ENCODE measurements at regions not wholly inside any gene's neighbourhood (a gene's known extent, or its start where the extent isn't known, plus 50 kb on each side); places are given as distances from the start of the nearest gene placed in this dataset.

DNA sequence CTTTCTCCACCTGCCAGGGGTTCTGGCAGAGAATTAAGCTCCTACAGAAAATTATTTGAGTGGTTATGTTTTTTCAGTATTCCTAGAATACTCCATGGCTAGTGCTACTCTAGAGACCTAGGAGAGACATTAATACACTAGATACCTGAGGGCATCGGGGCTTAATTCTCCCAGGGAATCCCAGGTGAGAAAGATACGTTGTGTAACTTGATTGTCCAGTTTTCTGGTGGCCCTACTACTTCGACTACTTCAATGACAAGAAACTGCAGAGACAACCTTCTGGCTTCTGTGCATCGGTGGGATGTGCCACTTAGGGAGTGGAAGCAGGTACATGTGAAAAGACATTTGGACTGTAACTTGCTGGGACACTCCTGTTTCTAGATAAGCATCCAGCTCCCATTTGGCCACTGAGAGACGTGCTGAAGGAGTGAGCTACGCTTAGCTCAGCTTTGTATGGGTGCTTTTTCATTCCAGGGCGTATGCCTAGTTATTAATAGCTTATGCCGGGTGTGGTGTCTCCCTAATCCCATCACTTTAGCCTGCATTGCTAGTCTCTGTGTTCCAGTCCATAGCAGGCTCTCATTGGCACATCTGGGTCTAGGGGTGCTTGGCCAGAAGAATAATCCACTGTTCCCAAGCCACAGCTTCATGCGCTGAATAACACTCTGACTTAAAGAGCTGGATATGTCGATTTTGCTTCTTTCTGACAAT is 300.7 kb downstream of the SIPA1L2 start:
- H3K9ac ChIP-seq (ENCODE audit: insufficient read length, low read depth): no peak overlapping the region
- H3K4me1 ChIP-seq (ENCODE audit: insufficient read depth, insufficient read length): no peaks in the 10 kb centered on the region
- DNase-seq (ENCODE audit: low read depth, low spot score): no peak
- no peaks in the 10 kb centered on the region for H3K36me3 ChIP-seq (ENCODE audit: insufficient read depth, insufficient read length, low read length)
- no peak overlapping the region for H3K4me3 ChIP-seq (ENCODE audit: insufficient read length, low read depth)
- H3K9me3 ChIP-seq (ENCODE audit: insufficient read depth, low read length): peaks cover 26% of the 10 kb centered on the region; the same call in 1 of the 2 replicates
- no peak for TF ChIP-seq SUZ12 (IDR thresholded peaks at IDR 0.05; ENCODE audit: extremely low read depth, insufficient read depth, insufficient read length)
- TF ChIP-seq YY1 (IDR thresholded peaks at IDR 0.05; ENCODE audit: insufficient read depth, insufficient read length): no peak
- no peak for TF ChIP-seq ZNF274 (IDR thresholded peaks at IDR 0.05; ENCODE audit: low read depth, low read length)
- H3K27me3 ChIP-seq (ENCODE audit: insufficient read depth, insufficient read length): no peaks in the 10 kb centered on the region

DNA sequence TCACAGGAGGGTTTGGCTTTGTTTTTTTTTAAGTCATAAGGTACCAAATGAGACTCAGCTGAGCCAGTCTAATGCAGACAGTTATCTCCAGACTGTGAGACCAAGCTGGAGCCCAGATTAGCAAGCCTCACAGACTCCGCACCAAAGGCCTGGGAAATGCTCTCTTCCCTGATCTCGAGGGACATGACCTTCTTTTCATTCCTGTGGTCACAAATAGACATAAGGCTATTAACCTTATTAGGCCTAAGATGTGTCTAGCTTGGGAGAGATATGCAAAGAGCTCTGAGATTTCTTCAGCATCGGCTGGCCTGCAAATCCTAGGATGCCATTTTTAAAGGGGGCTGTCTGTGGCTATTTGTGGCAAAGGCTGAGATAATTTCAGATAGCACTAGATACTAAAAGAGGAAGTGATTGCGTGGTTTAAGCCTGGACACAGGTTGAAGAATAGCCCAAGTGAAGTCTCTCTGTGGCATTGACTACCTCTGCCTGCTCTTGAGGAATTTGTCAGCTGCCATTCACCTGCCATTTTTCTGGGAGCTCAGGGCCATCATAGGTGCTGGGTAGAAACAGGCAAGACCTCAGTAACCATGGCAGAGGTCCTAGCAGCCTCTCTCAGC is 301.3 kb downstream of the SIPA1L2 start:
- DNase-seq (ENCODE audit: low read depth, low spot score): no peak
- H3K4me3 ChIP-seq (ENCODE audit: insufficient read length, low read depth): no peak overlapping the region
- H3K9me3 ChIP-seq (ENCODE audit: insufficient read depth, low read length): peaks cover 26% of the 10 kb centered on the region; the same call in 1 of the 2 replicates
- H3K27me3 ChIP-seq (ENCODE audit: insufficient read depth, insufficient read length): no peaks in the 10 kb centered on the region
- no peaks in the 10 kb centered on the region for H3K36me3 ChIP-seq (ENCODE audit: insufficient read depth, insufficient read length, low read length)
- no peak overlapping the region for H3K9ac ChIP-seq (ENCODE audit: insufficient read length, low read depth)
- no peaks in the 10 kb centered on the region for H3K4me1 ChIP-seq (ENCODE audit: insufficient read depth, insufficient read length)
- TF ChIP-seq YY1 (IDR thresholded peaks at IDR 0.05; ENCODE audit: insufficient read depth, insufficient read length) (no peak), ZNF274 (IDR thresholded peaks at IDR 0.05; ENCODE audit: low read depth, low read length) (no peak), SUZ12 (IDR thresholded peaks at IDR 0.05; ENCODE audit: extremely low read depth, insufficient read depth, insufficient read length) (no peak)

DNA sequence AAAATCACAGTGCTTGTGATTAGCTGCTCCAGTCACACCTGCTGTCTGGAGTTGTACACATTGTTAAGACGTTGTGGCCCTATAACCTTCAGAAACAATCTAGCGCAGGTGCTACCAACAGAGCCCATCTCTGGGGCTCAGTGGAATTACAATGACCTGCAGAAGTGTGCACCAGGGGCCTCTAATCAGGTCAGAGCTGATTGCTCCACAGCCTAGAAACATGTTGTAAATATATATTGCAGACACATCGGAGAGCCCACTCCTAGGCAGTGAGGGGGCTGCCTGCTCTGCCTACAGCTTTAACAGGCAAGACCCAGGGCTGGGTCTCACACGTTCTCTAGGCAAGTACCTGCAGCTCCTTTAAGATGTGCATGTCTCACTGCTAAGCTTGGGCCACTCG is 302.0 kb downstream of the SIPA1L2 start:
- Histone ChIP-seq H3K9me3 (ENCODE audit: insufficient read depth, low read length) (peaks cover 19% of the 10 kb centered on the region; the same call in 1 of the 2 replicates), H3K27me3 (ENCODE audit: insufficient read depth, insufficient read length) (no peaks in the 10 kb centered on the region), H3K36me3 (ENCODE audit: insufficient read depth, insufficient read length, low read length) (no peaks in the 10 kb centered on the region), H3K4me3 (ENCODE audit: insufficient read length, low read depth) (no peak overlapping the region), H3K4me1 (ENCODE audit: insufficient read depth, insufficient read length) (no peaks in the 10 kb centered on the region), H3K9ac (ENCODE audit: insufficient read length, low read depth) (no peak overlapping the region)
- DNase-seq (ENCODE audit: low read depth, low spot score): no peak
- no peak for TF ChIP-seq ZNF274 (IDR thresholded peaks at IDR 0.05; ENCODE audit: low read depth, low read length)
- no peak for TF ChIP-seq YY1 (IDR thresholded peaks at IDR 0.05; ENCODE audit: insufficient read depth, insufficient read length)
- TF ChIP-seq SUZ12 (IDR thresholded peaks at IDR 0.05; ENCODE audit: extremely low read depth, insufficient read depth, insufficient read length): no peak

DNA sequence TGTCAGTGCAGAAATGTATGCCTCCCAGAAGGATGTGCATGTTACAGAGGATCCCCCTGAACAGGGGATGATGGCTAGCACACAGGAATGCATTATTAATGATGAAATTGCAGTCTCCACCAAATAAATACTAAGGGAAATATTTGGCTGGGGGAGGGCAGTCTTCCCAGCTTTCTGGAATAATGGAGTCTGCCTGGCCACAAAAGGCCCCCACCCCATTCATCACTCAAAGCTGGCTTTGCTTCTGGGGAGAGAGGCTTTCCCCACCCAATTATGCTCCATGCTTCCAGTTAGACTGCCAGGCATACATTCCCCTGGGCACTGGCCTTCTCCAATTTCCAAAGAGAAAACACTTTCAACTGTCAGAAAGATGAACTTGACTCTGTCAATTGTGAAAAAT is 302.7 kb downstream of the SIPA1L2 start:
- Histone ChIP-seq H3K4me3 (ENCODE audit: insufficient read length, low read depth) (no peak overlapping the region), H3K27me3 (ENCODE audit: insufficient read depth, insufficient read length) (no peaks in the 10 kb centered on the region), H3K36me3 (ENCODE audit: insufficient read depth, insufficient read length, low read length) (no peaks in the 10 kb centered on the region), H3K4me1 (ENCODE audit: insufficient read depth, insufficient read length) (no peaks in the 10 kb centered on the region), H3K9me3 (ENCODE audit: insufficient read depth, low read length) (peaks cover 19% of the 10 kb centered on the region; the same call in 1 of the 2 replicates), H3K9ac (ENCODE audit: insufficient read length, low read depth) (no peak overlapping the region)
- no peak for DNase-seq (ENCODE audit: low read depth, low spot score)
- no peak for TF ChIP-seq SUZ12 (IDR thresholded peaks at IDR 0.05; ENCODE audit: extremely low read depth, insufficient read depth, insufficient read length)
- TF ChIP-seq YY1 (IDR thresholded peaks at IDR 0.05; ENCODE audit: insufficient read depth, insufficient read length): no peak
- no peak for TF ChIP-seq ZNF274 (IDR thresholded peaks at IDR 0.05; ENCODE audit: low read depth, low read length)

DNA sequence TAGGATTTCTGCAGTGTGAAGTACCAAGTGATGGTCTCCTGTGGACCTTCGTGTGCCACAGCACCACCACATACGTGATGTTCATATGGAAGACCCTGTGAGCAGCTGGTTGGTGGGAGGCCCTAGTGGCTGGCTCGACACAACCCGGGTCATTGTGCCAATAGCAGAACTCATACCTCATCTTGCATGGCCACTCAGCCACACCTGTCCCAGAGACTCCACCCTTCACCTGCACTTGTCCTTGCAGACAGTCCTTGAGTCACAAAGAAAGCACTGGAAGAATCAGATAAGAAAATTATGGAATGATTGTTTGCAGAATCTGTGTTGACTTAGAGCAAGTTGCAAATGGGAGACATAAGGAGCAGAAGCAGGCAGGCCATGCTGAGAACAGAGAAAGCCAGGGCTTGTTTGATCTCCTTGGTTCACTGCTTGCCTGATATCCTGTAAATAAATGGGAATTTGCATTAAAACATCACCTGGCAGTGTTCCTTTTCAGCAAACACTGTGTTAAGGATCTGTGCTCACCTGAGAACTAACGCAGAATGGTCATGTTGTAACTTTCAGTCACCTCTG is 307.7 kb downstream of the SIPA1L2 start:
- Histone ChIP-seq H3K9me3 (ENCODE audit: insufficient read depth, low read length) (peaks cover 17% of the 10 kb centered on the region; the same call in 1 of the 2 replicates), H3K36me3 (ENCODE audit: insufficient read depth, insufficient read length, low read length) (no peaks in the 10 kb centered on the region), H3K4me3 (ENCODE audit: insufficient read length, low read depth) (no peak overlapping the region), H3K4me1 (ENCODE audit: insufficient read depth, insufficient read length) (no peaks in the 10 kb centered on the region), H3K27me3 (ENCODE audit: insufficient read depth, insufficient read length) (no peaks in the 10 kb centered on the region), H3K9ac (ENCODE audit: insufficient read length, low read depth) (no peak overlapping the region)
- no peak for DNase-seq (ENCODE audit: low read depth, low spot score)
- TF ChIP-seq YY1 (IDR thresholded peaks at IDR 0.05; ENCODE audit: insufficient read depth, insufficient read length) (no peak), ZNF274 (IDR thresholded peaks at IDR 0.05; ENCODE audit: low read depth, low read length) (no peak), SUZ12 (IDR thresholded peaks at IDR 0.05; ENCODE audit: extremely low read depth, insufficient read depth, insufficient read length) (no peak)

DNA sequence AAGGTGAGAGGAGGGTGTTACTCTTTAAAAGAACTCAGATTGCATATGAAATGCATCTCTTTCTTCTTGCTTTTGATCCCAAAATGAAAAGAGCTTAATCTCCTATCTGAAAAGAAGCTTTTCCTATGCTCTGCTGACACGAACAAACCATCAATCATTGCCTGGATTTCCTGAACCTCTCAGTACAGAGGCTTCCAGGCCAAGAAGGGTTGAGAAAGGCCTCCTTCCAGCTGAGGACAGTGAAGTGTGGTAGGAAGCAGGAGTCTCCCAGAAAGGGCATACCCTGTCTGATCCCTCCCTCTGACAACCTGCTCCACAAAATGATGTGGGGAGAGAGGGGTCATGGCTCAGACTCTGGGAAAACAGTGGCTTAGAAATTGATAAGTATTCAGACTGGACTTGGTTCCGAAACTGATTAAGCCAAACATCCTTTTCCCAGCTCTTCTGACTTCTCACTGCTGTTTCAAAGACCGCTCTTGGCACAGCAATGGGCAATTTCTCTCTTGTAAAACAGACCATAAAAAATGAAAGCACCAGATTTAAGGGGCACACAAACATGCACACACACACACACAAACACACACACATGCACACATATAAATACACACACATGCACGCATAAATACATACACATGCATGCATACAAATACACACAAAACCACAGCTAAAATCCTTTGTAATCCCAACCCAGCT is 310.3 kb downstream of the SIPA1L2 start:
- no peak overlapping the region for H3K4me3 ChIP-seq (ENCODE audit: insufficient read length, low read depth)
- no peak for DNase-seq (ENCODE audit: low read depth, low spot score)
- TF ChIP-seq ZNF274 (IDR thresholded peaks at IDR 0.05; ENCODE audit: low read depth, low read length): no peak
- TF ChIP-seq YY1 (IDR thresholded peaks at IDR 0.05; ENCODE audit: insufficient read depth, insufficient read length): no peak
- no peak for TF ChIP-seq SUZ12 (IDR thresholded peaks at IDR 0.05; ENCODE audit: extremely low read depth, insufficient read depth, insufficient read length)
- H3K9ac ChIP-seq (ENCODE audit: insufficient read length, low read depth): no peak overlapping the region
- H3K4me1 ChIP-seq (ENCODE audit: insufficient read depth, insufficient read length): no peaks in the 10 kb centered on the region
- H3K9me3 ChIP-seq (ENCODE audit: insufficient read depth, low read length): 0 out of 2 replicates have a peak, but pooled peaks cover 12% of the 10 kb centered on the region
- H3K36me3 ChIP-seq (ENCODE audit: insufficient read depth, insufficient read length, low read length): no peaks in the 10 kb centered on the region
- no peaks in the 10 kb centered on the region for H3K27me3 ChIP-seq (ENCODE audit: insufficient read depth, insufficient read length)
